GM13977 (cell line): ENCODE measurements at regions not wholly inside any gene's neighbourhood (a gene's known extent, or its start where the extent isn't known, plus 50 kb on each side); places are given as distances from the start of the nearest gene placed in this dataset.

Experiments used
- DNase-seq: peaks from one replicate; pipeline ENCODE4 v3.0.0; 2012; ENCODE audit warnings: low spot score
- CTCF ChIP-seq: IDR thresholded peaks from 2 replicates; pipeline ENCODE4 v1.5.1; 2012; ENCODE audit warnings: mild to moderate bottlenecking, control low read depth; ENCODE audit not compliant: insufficient read depth; ENCODE audit errors: extremely low read depth, missing control alignments
- in situ Hi-C: fragments of 300-500 bp; cut with MboI; formaldehyde crosslinking; loops from one replicate; pipeline ENCODE4 v1.12.0; 2022; ENCODE audit warnings: low sequenced_read_pairs, low pct_unique_long_range_greater_than_20kb, mixed read lengths, inconsistent platforms; ENCODE audit not compliant: unreplicated experiment

GRCh38 chr21:35484851-35485250 lies 435.7 kb upstream of the RUNX1 start:
- no peak for TF ChIP-seq CTCF
- in situ Hi-C loops = no loop called here
- no peak for DNase-seq

- DNase-seq = no peak
- no peak for TF ChIP-seq CTCF
- in situ Hi-C loops = no loop called here
Measured at GRCh38 chr21:35484032-35484431, 434.9 kb upstream of the RUNX1 start.

DNA sequence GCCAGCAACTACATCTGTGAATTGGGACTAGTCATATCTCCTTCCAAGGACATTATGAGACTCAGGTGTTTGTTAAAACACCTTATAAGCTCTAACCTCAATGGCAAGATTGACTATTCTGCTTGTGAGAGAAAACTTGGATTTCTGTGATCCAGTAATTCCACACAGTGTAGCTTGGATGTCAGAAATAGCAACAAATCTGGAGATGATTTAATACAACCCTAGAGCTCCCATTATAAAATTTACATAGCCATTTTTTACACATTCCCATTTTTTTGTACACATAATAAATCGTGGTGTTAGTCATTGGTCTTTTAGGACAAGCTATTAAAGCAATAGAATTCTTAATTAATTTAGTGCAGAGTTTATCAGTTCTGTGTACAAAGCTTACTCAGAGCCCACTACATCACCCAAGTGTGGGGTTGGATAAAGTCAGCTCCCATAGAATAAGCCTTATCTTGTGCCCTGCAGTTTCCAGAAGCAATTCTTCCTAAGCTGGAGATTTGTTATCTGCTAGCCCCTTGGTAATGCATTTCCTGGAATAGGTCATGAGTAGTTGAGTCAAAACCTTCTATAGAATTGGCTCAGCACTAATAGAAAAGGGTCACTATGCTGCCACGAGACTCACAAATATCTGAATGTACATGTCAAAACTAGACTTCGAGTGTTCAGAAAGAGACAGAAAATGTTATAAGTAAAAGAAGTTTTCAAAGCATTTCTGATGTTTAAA lies 434.0 kb upstream of the RUNX1 start:
- no peak for TF ChIP-seq CTCF
- no peak for DNase-seq
- in situ Hi-C loops = no loop called here

DNA sequence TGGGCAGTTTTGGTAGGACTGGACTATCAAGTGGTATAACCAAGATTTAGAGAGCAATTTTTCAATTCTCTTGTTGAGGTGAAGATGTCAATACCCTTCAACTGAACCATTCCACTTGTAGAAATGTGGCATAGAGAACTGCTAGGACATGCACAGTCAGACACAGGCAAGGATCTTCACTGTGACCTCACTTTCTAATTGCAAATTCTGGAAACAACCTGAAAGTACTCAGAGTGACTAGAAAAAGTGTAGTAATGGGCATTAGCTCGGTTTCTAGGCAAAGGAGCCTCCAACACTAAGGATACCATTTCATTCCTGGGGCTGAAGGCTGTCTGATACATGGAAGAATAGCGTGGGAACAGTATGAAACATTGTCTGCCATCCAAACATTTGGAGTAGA lies 433.0 kb upstream of the RUNX1 start:
- TF ChIP-seq CTCF = no peak
- no peak for DNase-seq
- in situ Hi-C loops = no loop called here

DNA sequence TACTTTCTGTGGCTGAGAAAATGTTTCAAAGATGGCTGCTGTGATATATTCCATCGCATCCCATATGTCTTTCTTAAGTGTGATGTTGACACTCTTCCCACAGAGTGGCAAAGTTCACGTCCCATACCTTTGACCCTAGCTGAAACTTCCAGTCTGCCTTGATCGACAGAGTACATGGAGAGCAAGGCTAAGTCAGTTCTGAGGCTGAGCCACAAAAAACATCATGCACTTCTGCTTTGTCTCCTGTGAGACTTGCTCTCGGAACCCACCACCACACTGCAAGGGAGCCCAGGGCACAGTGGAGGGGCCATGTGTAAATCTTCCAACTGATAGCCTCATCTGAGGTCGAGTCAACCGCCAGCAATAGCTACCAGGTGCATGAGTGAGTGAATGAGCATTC lies 431.9 kb upstream of the RUNX1 start:
- DNase-seq = no peak
- in situ Hi-C loops = no loop called here
- no peak for TF ChIP-seq CTCF

- no peak for DNase-seq
- in situ Hi-C loops = no loop called here
- TF ChIP-seq CTCF = no peak
Measured at GRCh38 chr21:35479529-35479928, 430.4 kb upstream of the RUNX1 start.
